MCF 10A (cell line): ENCODE measurements at regions not wholly inside any gene's neighbourhood (a gene's known extent, or its start where the extent isn't known, plus 50 kb on each side); places are given as distances from the start of the nearest gene placed in this dataset.

Experiments
- BruUV-seq: library from RNA; stranded (reverse); fragments of 400-500 nt; replicated peaks from 2 replicates; lab custom pipeline; 2021; lab: Mats Ljungman, UMichigan
- CTCF ChIA-PET: fragments of 300-600 bp; sonication (Branson Sonifier 250); formaldehyde crosslinking; extraction: SDS; loops from one replicate; lab custom pipeline; 2021; ENCODE audit warnings: antibody characterized with exemption, inconsistent platforms; lab: Yijun Ruan, JAX
- POLR2A ChIA-PET: fragments of 300-600, 350-650 bp; sonication (Branson Sonifier 250); formaldehyde crosslinking; extraction: SDS; loops from one replicate; lab custom pipeline; 2020; ENCODE audit warnings: antibody characterized with exemption, inconsistent platforms; lab: Yijun Ruan, JAX
- DNase-seq: peaks from one replicate; pipeline ENCODE4 v3.0.0-alpha.2; 2018; ENCODE audit not compliant: unreplicated experiment
- H3K27ac Mint-ChIP-seq: one replicate; pipeline ENCODE4 v1.8.0; 2022; ENCODE audit warnings: mild to moderate bottlenecking, low read depth, mixed read lengths; ENCODE audit not compliant: unreplicated experiment
- H3K27me3 Mint-ChIP-seq: one replicate; pipeline ENCODE4 v1.8.0; 2022; ENCODE audit warnings: mixed read lengths; ENCODE audit not compliant: insufficient read depth, unreplicated experiment
- H3K36me3 Mint-ChIP-seq: one replicate; pipeline ENCODE4 v1.8.0; 2022; ENCODE audit warnings: mild to moderate bottlenecking, moderate library complexity, mixed read lengths; ENCODE audit not compliant: insufficient read depth, unreplicated experiment
- H3K4me1 Mint-ChIP-seq: one replicate; pipeline ENCODE4 v1.8.0; 2022; ENCODE audit warnings: mixed read lengths; ENCODE audit not compliant: insufficient read depth, unreplicated experiment
- H3K4me3 Mint-ChIP-seq: one replicate; pipeline ENCODE4 v1.8.0; 2022; ENCODE audit warnings: mild to moderate bottlenecking, moderate library complexity, mixed read lengths; ENCODE audit not compliant: unreplicated experiment
- H3K9me3 Mint-ChIP-seq: one replicate; pipeline ENCODE4 v1.8.0; 2022; ENCODE audit warnings: mixed read lengths; ENCODE audit not compliant: unreplicated experiment
- CTCF ChIP-seq: fragments of 200-600 bp; IDR thresholded peaks from one replicate; pipeline ENCODE4 v1.8.0; 2022; ENCODE audit warnings: antibody characterized with exemption, mild to moderate bottlenecking; ENCODE audit not compliant: unreplicated experiment
- intact Hi-C: fragments of 100-400 bp; cut with micrococcal nuclease; formaldehyde crosslinking; loops from 2 replicates; pipeline ENCODE4 v1.14.1; 2022

GRCh38 chr12:90303771-90304170 is 595.1 kb upstream of the ATP2B1 start:
- no peak overlapping the region for H3K27ac Mint-ChIP-seq
- intact Hi-C loops, result no loop called here
- CTCF ChIA-PET, result interaction anchor here (0.6 kb wide), 1 partner anchor 334 kb away, joined by 3 read pairs; no protein-coding TSS in a partner anchor
- no peaks in the 10 kb centered on the region for H3K27me3 Mint-ChIP-seq
- no peak overlapping the region for H3K4me3 Mint-ChIP-seq
- no peak for DNase-seq
- BruUV-seq, result no TSS peak
- no peaks in the 10 kb centered on the region for H3K4me1 Mint-ChIP-seq
- TF ChIP-seq CTCF, result no peak
- H3K9me3 Mint-ChIP-seq, result no peaks in the 10 kb centered on the region
- no peaks in the 10 kb centered on the region for H3K36me3 Mint-ChIP-seq
- POLR2A ChIA-PET, result interaction anchor here (0.6 kb wide), 1 partner anchor 10 kb away, joined by 4 read pairs; no protein-coding TSS in a partner anchor

- no peaks in the 10 kb centered on the region for H3K27me3 Mint-ChIP-seq
- H3K4me3 Mint-ChIP-seq, result no peak overlapping the region
- H3K4me1 Mint-ChIP-seq, result no peaks in the 10 kb centered on the region
- no peaks in the 10 kb centered on the region for H3K36me3 Mint-ChIP-seq
- H3K9me3 Mint-ChIP-seq, result no peaks in the 10 kb centered on the region
- intact Hi-C loops, result no loop called here
- no TSS peak for BruUV-seq
- no peak for DNase-seq
- ChIA-PET POLR2A (no interaction called here), CTCF (no interaction called here)
- TF ChIP-seq CTCF, result no peak
- no peak overlapping the region for H3K27ac Mint-ChIP-seq
Observed at GRCh38 chr12:90301561-90302133, 593.0 kb upstream of the ATP2B1 start.

GRCh38 chr12:90301095-90301494 is 592.5 kb upstream of the ATP2B1 start:
- POLR2A ChIA-PET, result no interaction called here
- TF ChIP-seq CTCF, result no peak
- no peaks in the 10 kb centered on the region for H3K9me3 Mint-ChIP-seq

GRCh38 chr12:90299666-90300065 is 591.0 kb upstream of the ATP2B1 start:
- no peak overlapping the region for H3K27ac Mint-ChIP-seq

More at GRCh38 chr12:90301095-90301494, 592.5 kb upstream of the ATP2B1 start:
- DNase-seq, result no peak
- CTCF ChIA-PET, result no interaction called here
- intact Hi-C loops, result no loop called here
- Mint-ChIP-seq H3K4me1 (no peaks in the 10 kb centered on the region), H3K36me3 (no peaks in the 10 kb centered on the region), H3K27me3 (no peaks in the 10 kb centered on the region), H3K27ac (no peak overlapping the region), H3K4me3 (no peak overlapping the region)
- no TSS peak for BruUV-seq

More at GRCh38 chr12:90299666-90300065, 591.0 kb upstream of the ATP2B1 start:
- Mint-ChIP-seq H3K9me3 (no peaks in the 10 kb centered on the region), H3K27me3 (no peaks in the 10 kb centered on the region), H3K4me3 (no peak overlapping the region), H3K36me3 (no peaks in the 10 kb centered on the region), H3K4me1 (no peaks in the 10 kb centered on the region)
- ChIA-PET POLR2A (no interaction called here), CTCF (no interaction called here)
- no peak for TF ChIP-seq CTCF
- no TSS peak for BruUV-seq
- intact Hi-C loops, result no loop called here
- DNase-seq, result no peak
